ENCODE measurements at regions not wholly inside any gene's neighbourhood (a gene's known extent, or its start where the extent isn't known, plus 50 kb on each side); places are given as distances from the start of the nearest gene placed in this dataset.
A peak's percentile ranks its signal among the peaks of the same experiment; 100 is the strongest.

DNA sequence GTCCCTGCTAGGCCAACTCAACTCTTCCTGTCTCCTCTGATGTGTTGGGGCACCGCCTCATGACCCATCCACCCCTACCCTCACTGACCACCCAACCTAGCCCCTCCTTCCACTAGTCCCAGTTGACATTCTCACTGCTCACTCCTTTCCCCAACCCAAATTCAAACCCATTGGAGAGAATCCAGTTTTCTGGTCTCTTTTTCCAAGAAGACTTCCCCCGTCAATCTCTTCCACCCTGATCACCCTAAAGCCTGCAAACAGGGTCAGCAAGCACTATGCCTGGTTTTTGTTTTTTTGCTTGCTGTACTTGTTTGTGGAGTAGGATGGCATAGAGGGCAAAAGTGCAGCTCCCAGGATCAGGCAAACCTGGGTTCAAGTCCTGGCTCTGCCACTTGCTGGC, 176.6 kb upstream of the PPP2R3A start:
- Histone ChIP-seq H3K9ac (ENCODE audit: low read depth, low read length) (no peak overlapping the region), H3K27ac (ENCODE audit: low read length) (no peak overlapping the region), H3K4me1 (ENCODE audit: insufficient read depth, low read length) (peaks cover 9% of the 10 kb centered on the region), H2AFZ (ENCODE audit: low read depth, low read length) (no peak overlapping the region), H4K20me1 (ENCODE audit: insufficient read depth, low read length) (no peaks in the 10 kb centered on the region), H3K4me2 (ENCODE audit: insufficient read depth, low read length) (no peak overlapping the region), H3K79me2 (ENCODE audit: insufficient read depth, low read length) (no peaks in the 10 kb centered on the region), H3K4me3 (ENCODE audit: low read depth in 1 of 2, low read length in 2 of 2) (no peak overlapping the region), H3K36me3 (ENCODE audit: insufficient read depth, low read length) (no peaks in the 10 kb centered on the region), H3K27me3 (ENCODE audit: insufficient read depth, low read length, poor library complexity) (no peaks in the 10 kb centered on the region), H3K9me3 (ENCODE audit: insufficient read depth, low read length, severe bottlenecking) (no peaks in the 10 kb centered on the region)
- no peak for DNase-seq
- TF ChIP-seq, protein P1, sequence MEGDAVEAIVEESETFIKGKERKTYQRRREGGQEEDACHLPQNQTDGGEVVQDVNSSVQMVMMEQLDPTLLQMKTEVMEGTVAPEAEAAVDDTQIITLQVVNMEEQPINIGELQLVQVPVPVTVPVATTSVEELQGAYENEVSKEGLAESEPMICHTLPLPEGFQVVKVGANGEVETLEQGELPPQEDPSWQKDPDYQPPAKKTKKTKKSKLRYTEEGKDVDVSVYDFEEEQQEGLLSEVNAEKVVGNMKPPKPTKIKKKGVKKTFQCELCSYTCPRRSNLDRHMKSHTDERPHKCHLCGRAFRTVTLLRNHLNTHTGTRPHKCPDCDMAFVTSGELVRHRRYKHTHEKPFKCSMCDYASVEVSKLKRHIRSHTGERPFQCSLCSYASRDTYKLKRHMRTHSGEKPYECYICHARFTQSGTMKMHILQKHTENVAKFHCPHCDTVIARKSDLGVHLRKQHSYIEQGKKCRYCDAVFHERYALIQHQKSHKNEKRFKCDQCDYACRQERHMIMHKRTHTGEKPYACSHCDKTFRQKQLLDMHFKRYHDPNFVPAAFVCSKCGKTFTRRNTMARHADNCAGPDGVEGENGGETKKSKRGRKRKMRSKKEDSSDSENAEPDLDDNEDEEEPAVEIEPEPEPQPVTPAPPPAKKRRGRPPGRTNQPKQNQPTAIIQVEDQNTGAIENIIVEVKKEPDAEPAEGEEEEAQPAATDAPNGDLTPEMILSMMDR (IDR thresholded peaks at IDR 0.05; ENCODE audit: borderline replicate concordance, extremely low read depth, low read length, poor library complexity, severe bottlenecking): no peak
- TF ChIP-seq EZH2 (IDR thresholded peaks at IDR 0.05; ENCODE audit: borderline replicate concordance, low read depth, low read length, severe bottlenecking): no peak
- no peak for ATAC-seq (ENCODE audit: insufficient read depth, low read depth)

DNA sequence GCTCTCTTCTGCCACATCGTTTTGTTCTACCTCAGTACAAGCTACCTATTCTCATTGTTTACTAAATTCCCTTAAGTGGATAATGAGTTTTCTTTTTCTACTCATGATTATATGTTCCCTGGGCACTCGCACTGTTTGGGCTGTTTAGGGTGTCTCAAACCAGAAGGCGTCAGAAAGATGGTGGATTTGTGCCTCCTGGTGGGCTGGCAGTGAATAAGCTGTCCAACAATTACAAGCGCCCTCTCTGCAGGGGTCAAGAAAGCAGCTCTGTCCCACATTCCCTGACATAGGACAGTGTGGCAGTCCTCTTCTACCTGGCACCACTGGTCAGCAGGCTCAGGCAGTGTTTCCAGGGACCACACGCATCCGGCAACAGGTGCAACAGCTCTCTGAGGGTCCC, 173.4 kb upstream of the PPP2R3A start:
- Histone ChIP-seq H3K4me1 (ENCODE audit: insufficient read depth, low read length) (peaks cover 9% of the 10 kb centered on the region), H3K27ac (ENCODE audit: low read length) (no peak overlapping the region), H3K36me3 (ENCODE audit: insufficient read depth, low read length) (no peaks in the 10 kb centered on the region), H3K79me2 (ENCODE audit: insufficient read depth, low read length) (no peaks in the 10 kb centered on the region), H3K4me2 (ENCODE audit: insufficient read depth, low read length) (no peak overlapping the region), H3K4me3 (ENCODE audit: low read depth in 1 of 2, low read length in 2 of 2) (no peak overlapping the region), H3K9ac (ENCODE audit: low read depth, low read length) (no peak overlapping the region), H3K9me3 (ENCODE audit: insufficient read depth, low read length, severe bottlenecking) (no peaks in the 10 kb centered on the region), H4K20me1 (ENCODE audit: insufficient read depth, low read length) (no peaks in the 10 kb centered on the region), H3K27me3 (ENCODE audit: insufficient read depth, low read length, poor library complexity) (no peaks in the 10 kb centered on the region), H2AFZ (ENCODE audit: low read depth, low read length) (no peak overlapping the region)
- DNase-seq (no peak), ATAC-seq (ENCODE audit: insufficient read depth, low read depth) (no peak)
- TF ChIP-seq, protein P1 (IDR thresholded peaks at IDR 0.05; ENCODE audit: borderline replicate concordance, extremely low read depth, low read length, poor library complexity, severe bottlenecking): peak; percentile 21
- no peak for TF ChIP-seq EZH2 (IDR thresholded peaks at IDR 0.05; ENCODE audit: borderline replicate concordance, low read depth, low read length, severe bottlenecking)

DNA sequence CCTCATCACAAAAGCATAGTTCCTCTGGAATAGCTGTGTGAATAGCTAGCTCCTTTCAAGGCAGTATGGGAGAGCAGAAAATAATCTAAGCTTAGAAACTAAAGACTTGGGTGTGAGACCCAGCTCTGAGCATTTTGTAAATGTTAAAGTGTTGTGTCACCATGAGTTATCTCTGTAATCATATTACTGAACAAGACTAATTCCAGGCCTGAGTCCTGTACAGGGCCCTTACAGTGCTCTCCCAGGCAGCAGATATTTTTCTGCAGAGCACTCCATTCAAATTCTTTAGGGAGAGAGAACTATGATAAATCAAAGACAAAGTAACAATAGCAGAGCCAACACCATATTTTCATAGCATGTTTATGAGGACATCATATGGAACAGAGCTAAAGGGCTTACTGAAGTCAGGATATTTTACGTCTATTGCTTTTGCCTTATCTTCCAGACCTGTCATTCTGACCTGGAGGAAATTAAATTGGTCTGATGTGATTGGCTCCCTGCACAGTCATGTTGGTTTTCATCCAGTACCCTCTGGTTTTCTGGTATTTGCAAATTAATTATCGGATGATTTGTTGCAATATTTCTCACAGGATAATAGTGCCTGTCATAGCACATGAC, 172.6 kb upstream of the PPP2R3A start:
- Histone ChIP-seq H4K20me1 (ENCODE audit: insufficient read depth, low read length) (no peaks in the 10 kb centered on the region), H3K9ac (ENCODE audit: low read depth, low read length) (no peak overlapping the region), H3K4me3 (ENCODE audit: low read depth in 1 of 2, low read length in 2 of 2) (no peak overlapping the region), H3K4me2 (ENCODE audit: insufficient read depth, low read length) (no peak overlapping the region), H2AFZ (ENCODE audit: low read depth, low read length) (no peak overlapping the region), H3K4me1 (ENCODE audit: insufficient read depth, low read length) (peaks cover 9% of the 10 kb centered on the region), H3K27ac (ENCODE audit: low read length) (no peak overlapping the region), H3K36me3 (ENCODE audit: insufficient read depth, low read length) (no peaks in the 10 kb centered on the region), H3K9me3 (ENCODE audit: insufficient read depth, low read length, severe bottlenecking) (no peaks in the 10 kb centered on the region), H3K79me2 (ENCODE audit: insufficient read depth, low read length) (no peaks in the 10 kb centered on the region), H3K27me3 (ENCODE audit: insufficient read depth, low read length, poor library complexity) (no peaks in the 10 kb centered on the region)
- TF ChIP-seq, protein P1 (IDR thresholded peaks at IDR 0.05; ENCODE audit: borderline replicate concordance, extremely low read depth, low read length, poor library complexity, severe bottlenecking): no peak
- TF ChIP-seq EZH2 (IDR thresholded peaks at IDR 0.05; ENCODE audit: borderline replicate concordance, low read depth, low read length, severe bottlenecking): no peak
- DNase-seq (no peak), ATAC-seq (ENCODE audit: insufficient read depth, low read depth) (no peak)

Data from DND-41 (cell line).